Endothelial cell of umbilical vein (primary cell): ENCODE measurements at regions not wholly inside any gene's neighbourhood (a gene's known extent, or its start where the extent isn't known, plus 50 kb on each side); places are given as distances from the start of the nearest gene placed in this dataset.

Experiments
- CTCF ChIP-seq, 2 donors: IDR thresholded peaks; 1 replicate in 1 of 2; 2 replicates in 1 of 2; pipeline ENCODE4 v1.5.1; 2011; ENCODE audit warnings: low read length in 2 of 2, mild to moderate bottlenecking in 2 of 2, moderate library complexity in 2 of 2, control low read depth in 1 of 2, inconsistent platforms in 1 of 2, low read depth in 1 of 2; ENCODE audit not compliant: insufficient read depth in 1 of 2; ENCODE audit errors: extremely low read depth in 1 of 2
- EZH2 ChIP-seq: IDR thresholded peaks from 2 replicates; pipeline ENCODE4 v1.6.1; 2012; ENCODE audit warnings: borderline replicate concordance, low read depth, mild to moderate bottlenecking, moderate library complexity, low read length, inconsistent platforms; ENCODE audit not compliant: severe bottlenecking
- FOS ChIP-seq: IDR thresholded peaks from 2 replicates; pipeline ENCODE4 v1.6.1; 2011; ENCODE audit warnings: mild to moderate bottlenecking, low read length, moderate library complexity, borderline replicate concordance; ENCODE audit not compliant: insufficient read depth
- GATA2 ChIP-seq: IDR thresholded peaks from 2 replicates; pipeline ENCODE4 v1.7.0; 2011; ENCODE audit warnings: low read depth, mild to moderate bottlenecking, moderate library complexity, mixed read lengths, low read length; ENCODE audit not compliant: insufficient read length, insufficient read depth
- JUN ChIP-seq: IDR thresholded peaks from 2 replicates; pipeline ENCODE4 v1.6.1; 2011; ENCODE audit warnings: borderline replicate concordance, low read depth; ENCODE audit not compliant: insufficient read length, insufficient read depth
- MYC ChIP-seq: IDR thresholded peaks from one replicate; pipeline ENCODE4 v1.6.1; 2011; ENCODE audit warnings: mild to moderate bottlenecking, low read depth, low read length
- POLR2A ChIP-seq: IDR thresholded peaks from 2 replicates; pipeline ENCODE4 v1.6.1; 2012; ENCODE audit warnings: low read depth, mild to moderate bottlenecking, control low read depth, low read length
- POLR2AphosphoS5 ChIP-seq: IDR thresholded peaks from 2 replicates; pipeline ENCODE4 v1.6.1; 2012; ENCODE audit warnings: low read depth, mild to moderate bottlenecking, control low read depth, low read length, moderate library complexity; ENCODE audit not compliant: insufficient read depth
- TF ChIP-seq, protein P1 (sequence below): IDR thresholded peaks from 2 replicates; pipeline ENCODE4 v1.6.1; 2011; ENCODE audit not compliant: insufficient read depth, insufficient read length

GRCh38 chr12:92369056-92369455, 223.4 kb upstream of the BTG1 start:
- TF ChIP-seq EZH2, result no peak
- TF ChIP-seq POLR2A, result no peak
- TF ChIP-seq CTCF (IDR thresholded peaks at IDR 0.05; ENCODE audit: extremely low read depth in 1 of 2, insufficient read depth in 1 of 2, low read depth in 1 of 2, low read length in 2 of 2), result no peak
- TF ChIP-seq POLR2AphosphoS5, result no peak
- TF ChIP-seq MYC, result no peak
- no peak for TF ChIP-seq JUN
- no peak for TF ChIP-seq FOS
- TF ChIP-seq, protein P1, sequence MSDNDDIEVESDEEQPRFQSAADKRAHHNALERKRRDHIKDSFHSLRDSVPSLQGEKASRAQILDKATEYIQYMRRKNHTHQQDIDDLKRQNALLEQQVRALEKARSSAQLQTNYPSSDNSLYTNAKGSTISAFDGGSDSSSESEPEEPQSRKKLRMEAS, result no peak
- no peak for TF ChIP-seq GATA2
